Fibroblast of skin of scalp (primary cell): ENCODE measurements at regions not wholly inside any gene's neighbourhood (a gene's known extent, or its start where the extent isn't known, plus 50 kb on each side); places are given as distances from the start of the nearest gene placed in this dataset.

ENCODE experiments used
- DNase-seq: peaks from one replicate; pipeline ENCODE4 v3.0.0-alpha.2; 2013

- DNase-seq, result peak; percentile 86
These were observed 673.8 kb downstream of the INHBA start for GRCh38 chr7:41029072-41029499.

- DNase-seq, result no peak
These were observed 674.3 kb downstream of the INHBA start for GRCh38 chr7:41028580-41028979.

GRCh38 chr7:41027428-41028115 lies 675.3 kb downstream of the INHBA start:
- peak; percentile 99 for DNase-seq

GRCh38 chr7:41024126-41024525 lies 678.8 kb downstream of the INHBA start:
- no peak for DNase-seq

- no peak for DNase-seq
These were observed 682.8 kb downstream of the INHBA start for GRCh38 chr7:41020056-41020455.

- DNase-seq, result no peak
These were observed 689.8 kb downstream of the INHBA start for GRCh38 chr7:41013117-41013516.

- DNase-seq, result no peak
These were observed 690.8 kb downstream of the INHBA start for GRCh38 chr7:41012041-41012440.

GRCh38 chr7:41010967-41011366 lies 691.9 kb downstream of the INHBA start:
- DNase-seq, result peak; percentile 71

GRCh38 chr7:41010418-41010817 lies 692.5 kb downstream of the INHBA start:
- DNase-seq, result no peak

GRCh38 chr7:41007811-41008210 lies 695.1 kb downstream of the INHBA start:
- no peak for DNase-seq

GRCh38 chr7:41007351-41007751 lies 695.5 kb downstream of the INHBA start:
- peak; percentile 77 for DNase-seq

GRCh38 chr7:41006306-41006995 lies 696.4 kb downstream of the INHBA start:
- peak; percentile 74 for DNase-seq

GRCh38 chr7:41005374-41005901 lies 697.5 kb downstream of the INHBA start:
- peak; percentile 98 for DNase-seq

- no peak for DNase-seq
These were observed 698.9 kb downstream of the INHBA start for GRCh38 chr7:41003977-41004376.

GRCh38 chr7:41003611-41003940 lies 699.3 kb downstream of the INHBA start:
- DNase-seq, result no peak

- DNase-seq, result no peak
These were observed 699.9 kb downstream of the INHBA start for GRCh38 chr7:41002741-41003610.

- DNase-seq, result no peak
These were observed 702.8 kb downstream of the INHBA start for GRCh38 chr7:41000042-41000441.

- no peak for DNase-seq
These were observed 706.6 kb downstream of the INHBA start for GRCh38 chr7:40996233-40996677.

- DNase-seq, result peak; percentile 35
These were observed 712.0 kb downstream of the INHBA start for GRCh38 chr7:40990841-40991240.

- no peak for DNase-seq
These were observed 715.3 kb downstream of the INHBA start for GRCh38 chr7:40987571-40987970.

GRCh38 chr7:40986351-40986873 lies 716.5 kb downstream of the INHBA start:
- DNase-seq, result peak; percentile 90

- DNase-seq, result no peak
These were observed 719.8 kb downstream of the INHBA start for GRCh38 chr7:40983111-40983510.

- DNase-seq, result peak; percentile 22
These were observed 723.6 kb downstream of the INHBA start for GRCh38 chr7:40979296-40979695.
